Stimulated activated CD8-positive, alpha-beta memory T cell treated with anti-CD3 and anti-CD28 coated beads, Interleukin-15, amount 100 ng/mL, for 48 hours (primary cell): ENCODE measurements at regions not wholly inside any gene's neighbourhood (a gene's known extent, or its start where the extent isn't known, plus 50 kb on each side); places are given as distances from the start of the nearest gene placed in this dataset.

Experiments
- DNase-seq, 2 donors: peaks; one replicate each; pipeline ENCODE4 v3.0.0-alpha.2; 2020; ENCODE audit warnings: low read depth in 2 of 2

- DNase-seq: no peak
These were observed 96.3 kb upstream of the MEF2C start for GRCh38 chr5:88979244-88979643.

- DNase-seq: no peak
These were observed 93.9 kb upstream of the MEF2C start for GRCh38 chr5:88976914-88977313.

GRCh38 chr5:88967633-88968585 lies 84.9 kb upstream of the MEF2C start:
- no peak for DNase-seq

DNA sequence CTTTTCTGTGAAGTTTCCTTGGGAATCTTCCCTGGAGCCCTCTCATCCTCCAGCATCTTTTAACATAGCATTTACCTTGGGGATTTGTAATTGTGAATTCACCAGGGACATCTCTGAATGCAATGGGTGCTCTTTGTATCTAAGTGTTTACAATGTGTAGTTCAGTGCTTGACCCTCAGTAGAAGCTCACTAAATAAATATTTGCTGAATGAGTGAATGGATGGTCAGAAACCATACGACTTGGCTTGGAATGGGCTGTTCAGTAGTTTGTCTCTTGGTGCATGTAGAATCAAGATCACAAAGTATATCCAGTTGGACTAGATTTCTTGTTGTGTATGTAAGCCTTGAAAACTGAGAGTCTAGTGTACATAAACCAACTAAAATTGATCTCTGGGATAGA lies 81.8 kb upstream of the MEF2C start:
- no peak for DNase-seq

GRCh38 chr5:88957013-88957412 lies 74.0 kb upstream of the MEF2C start:
- no peak for DNase-seq

- no peak for DNase-seq
These were observed 73.4 kb upstream of the MEF2C start for GRCh38 chr5:88956416-88956815.

GRCh38 chr5:88955403-88955802 lies 72.4 kb upstream of the MEF2C start:
- no peak for DNase-seq

DNA sequence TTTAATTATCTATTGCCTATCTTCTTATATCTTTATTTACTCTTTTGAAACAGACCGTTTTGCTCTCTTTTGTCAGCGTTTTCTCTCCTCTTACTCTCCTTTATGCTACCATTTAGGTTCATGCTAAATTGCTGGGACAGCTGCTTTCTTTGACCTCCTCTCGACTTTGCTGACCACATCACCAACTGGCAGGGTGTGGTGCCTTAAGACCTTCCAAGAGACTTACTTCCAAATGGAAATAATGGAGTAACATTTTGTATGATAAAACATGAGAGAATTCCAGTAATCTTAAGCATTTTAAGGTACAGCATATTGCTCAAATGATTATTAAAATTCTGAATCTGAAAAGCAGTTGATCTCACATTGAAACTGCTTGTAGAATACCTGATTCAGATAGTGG lies 71.5 kb upstream of the MEF2C start:
- no peak for DNase-seq

- DNase-seq: no peak
These were observed 70.1 kb upstream of the MEF2C start for GRCh38 chr5:88952996-88953643.

DNA sequence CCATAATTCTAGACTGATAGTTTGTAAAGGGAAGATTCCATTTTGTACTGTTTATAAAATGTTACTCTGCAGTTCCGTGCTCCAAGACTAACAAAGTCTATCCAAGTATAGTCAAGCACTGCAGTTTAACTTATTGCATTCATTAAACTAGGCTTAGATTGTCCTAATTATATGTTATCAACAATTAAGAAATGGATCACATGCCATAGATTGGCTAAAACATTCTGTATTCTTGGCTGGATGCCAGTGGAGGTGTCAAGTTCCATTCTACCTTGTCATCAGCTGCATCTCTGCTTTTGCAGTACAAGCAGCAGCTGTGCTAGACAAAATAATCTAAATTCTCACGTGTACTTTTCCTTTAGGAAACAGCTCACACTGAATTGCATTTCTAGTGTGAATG lies 69.4 kb upstream of the MEF2C start:
- DNase-seq: no peak

DNA sequence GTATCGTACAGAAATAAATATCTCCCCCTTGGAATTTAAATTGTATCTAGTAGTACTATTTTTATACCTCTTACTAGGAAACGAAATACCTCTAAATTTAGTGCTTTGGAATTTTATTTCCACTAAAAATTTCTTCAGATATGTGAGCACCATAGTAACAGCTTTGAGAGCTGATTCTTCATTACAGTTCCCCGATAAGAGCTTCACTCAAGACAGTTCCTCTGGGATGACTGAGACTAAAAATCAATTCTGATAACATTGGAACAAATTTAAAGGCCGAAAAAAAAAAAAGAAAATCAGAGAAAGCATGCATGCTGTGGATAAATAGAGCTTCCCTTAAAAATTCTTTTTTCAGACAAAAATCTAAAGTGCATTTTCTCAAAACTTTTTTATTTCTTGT lies 68.5 kb upstream of the MEF2C start:
- DNase-seq: no peak

GRCh38 chr5:88948746-88949600 lies 66.0 kb upstream of the MEF2C start:
- no peak for DNase-seq

- no peak for DNase-seq
These were observed 62.0 kb upstream of the MEF2C start for GRCh38 chr5:88944751-88945531.

- no peak for DNase-seq
These were observed 58.6 kb upstream of the MEF2C start for GRCh38 chr5:88941581-88941980.

DNA sequence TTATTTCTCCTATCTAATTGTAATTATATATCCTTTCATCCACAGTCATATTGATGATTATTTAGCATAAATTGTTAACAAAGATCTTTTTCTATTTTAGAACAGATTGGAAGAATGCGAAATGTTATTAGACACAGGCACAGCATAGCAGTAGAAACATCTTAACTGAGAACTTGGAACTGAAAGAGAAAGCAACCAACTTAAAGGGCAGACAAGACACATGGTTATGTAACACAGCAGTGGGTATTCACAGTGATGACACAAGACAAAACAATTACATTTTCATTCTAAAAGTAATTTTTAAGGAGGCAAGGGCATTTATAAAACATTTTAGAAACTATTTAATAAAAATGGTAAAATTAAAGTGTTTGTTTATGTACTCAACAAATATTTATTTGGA lies 57.7 kb upstream of the MEF2C start:
- no peak for DNase-seq

DNA sequence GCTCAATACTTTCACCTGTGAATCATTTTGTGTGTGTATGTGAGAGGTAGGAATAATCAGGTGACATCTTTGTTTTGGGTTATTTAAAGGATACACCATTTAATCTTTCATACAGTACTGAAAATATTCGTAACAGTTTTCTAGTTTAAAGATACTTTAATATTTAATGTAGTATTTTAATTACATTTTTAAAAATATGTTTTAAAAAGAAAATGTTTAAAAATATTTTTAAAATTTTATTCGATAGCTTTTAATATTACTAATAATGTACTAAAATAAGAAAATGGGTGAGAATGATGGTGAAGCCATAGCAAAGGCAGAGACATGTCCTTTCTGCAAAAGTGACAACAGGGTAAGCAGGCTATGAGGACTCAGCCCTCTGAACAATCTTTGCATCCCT lies 56.3 kb upstream of the MEF2C start:
- no peak for DNase-seq

DNA sequence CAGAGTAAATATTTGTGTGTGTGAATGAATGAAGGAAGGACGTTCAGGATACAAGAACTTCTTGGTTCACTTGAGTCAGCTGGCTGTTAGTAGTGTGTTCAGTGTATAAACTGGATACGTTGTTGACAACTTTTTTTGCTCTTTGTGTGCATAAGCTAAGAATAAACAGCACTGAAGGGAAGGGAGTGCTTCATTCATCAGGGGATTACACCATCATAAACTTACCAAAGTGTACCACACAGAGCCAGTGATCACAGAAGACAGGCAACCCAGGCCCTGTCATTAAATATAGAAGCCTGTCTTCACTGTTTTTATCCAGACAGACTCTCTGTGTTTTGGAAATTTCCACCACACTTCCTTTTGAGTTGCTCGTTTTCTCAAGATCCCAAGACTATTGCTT lies 55.5 kb upstream of the MEF2C start:
- no peak for DNase-seq

GRCh38 chr5:88937406-88937805 lies 54.4 kb upstream of the MEF2C start:
- no peak for DNase-seq

DNA sequence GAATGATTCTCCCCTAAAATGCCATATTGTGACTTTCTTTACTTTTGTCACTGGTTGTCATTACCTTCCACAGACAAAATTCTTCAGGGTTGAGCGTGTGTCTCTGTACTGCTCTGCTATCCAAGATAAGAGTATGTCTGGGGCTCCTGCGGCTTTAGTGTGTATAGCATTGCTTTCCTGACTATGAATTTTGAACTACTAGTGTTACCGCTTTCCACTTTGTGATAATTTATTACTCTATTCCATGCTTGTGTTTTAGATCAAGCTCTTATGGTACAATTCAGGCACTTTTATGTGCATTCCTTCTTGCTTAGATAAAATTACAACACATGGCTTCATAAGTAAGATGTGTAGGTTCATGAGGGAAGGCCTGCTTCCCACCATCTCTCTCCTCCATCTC lies 51.5 kb upstream of the MEF2C start:
- DNase-seq: no peak
